GM23338 (cell line): ENCODE measurements at regions not wholly inside any gene's neighbourhood (a gene's known extent, or its start where the extent isn't known, plus 50 kb on each side); places are given as distances from the start of the nearest gene placed in this dataset.

ENCODE experiments used
- ATAC-seq: fragments of 200-7000 bp; cut with Tn5 transposase; 3 replicates; pipeline ENCODE4 v1.9.1; 2020
- DNase-seq: peaks from one replicate; pipeline ENCODE4 v3.0.0-alpha.2; 2015; ENCODE audit warnings: low spot score
- H2AFZ ChIP-seq: fragments of 200-600 bp; sonication (generic); 2 replicates; pipeline ENCODE4 v1.8.0; 2016; ENCODE audit warnings: antibody characterized with exemption, mild to moderate bottlenecking, moderate library complexity
- H3F3A ChIP-seq: fragments of 200-600 bp; sonication (generic); replicated peaks from 2 replicates; pipeline ENCODE4 v1.8.0; 2017; ENCODE audit warnings: antibody characterized with exemption, mixed run types, low read depth
- H3K27ac ChIP-seq: fragments of 200-600 bp; sonication (generic); 2 replicates; pipeline ENCODE4 v1.6.1; 2016; ENCODE audit warnings: low read depth
- H3K27me3 ChIP-seq: fragments of 200-600 bp; sonication (generic); 2 replicates; pipeline ENCODE4 v1.8.0; 2016; ENCODE audit warnings: mild to moderate bottlenecking, mixed run types, moderate library complexity; ENCODE audit not compliant: insufficient read depth
- H3K36me3 ChIP-seq: fragments of 200-600 bp; sonication (generic); 2 replicates; pipeline ENCODE4 v1.8.0; 2016; ENCODE audit warnings: mild to moderate bottlenecking; ENCODE audit not compliant: insufficient read depth
- H3K4me1 ChIP-seq: fragments of 200-600 bp; sonication (generic); 2 replicates; pipeline ENCODE4 v1.8.0; 2016; ENCODE audit warnings: mild to moderate bottlenecking, moderate library complexity; ENCODE audit not compliant: insufficient read depth
- H3K4me2 ChIP-seq: fragments of 200-600 bp; sonication (generic); 2 replicates; pipeline ENCODE4 v1.7.1; 2017; ENCODE audit warnings: mixed run types
- H3K4me3 ChIP-seq: fragments of 200-600 bp; sonication (generic); 2 replicates; pipeline ENCODE4 v1.6.1; 2016; ENCODE audit warnings: mixed run types
- H3K79me2 ChIP-seq: fragments of 200-600 bp; sonication (generic); replicated peaks from 2 replicates; pipeline ENCODE4 v1.8.0; 2017; ENCODE audit warnings: mild to moderate bottlenecking; ENCODE audit not compliant: insufficient read depth
- H3K9me2 ChIP-seq: fragments of 200-600 bp; sonication (generic); 2 replicates; pipeline ENCODE4 v1.8.0; 2017; ENCODE audit not compliant: insufficient read depth
- H4K20me1 ChIP-seq: fragments of 200-600 bp; sonication (generic); replicated peaks from 2 replicates; pipeline ENCODE4 v1.8.0; 2017; ENCODE audit warnings: mild to moderate bottlenecking; ENCODE audit not compliant: insufficient read depth
- H3K27ac Mint-ChIP-seq: 2 replicates; pipeline ENCODE4 v1.8.0; 2020; ENCODE audit warnings: inconsistent platforms, mild to moderate bottlenecking, moderate library complexity, mixed read lengths
- H3K27me3 Mint-ChIP-seq: 3 replicates; pipeline ENCODE4 v1.8.0; 2022; ENCODE audit warnings: low read depth, mild to moderate bottlenecking, moderate library complexity, mixed read lengths, inconsistent platforms; ENCODE audit not compliant: insufficient read depth, poor library complexity
- H3K36me3 Mint-ChIP-seq: 3 replicates; pipeline ENCODE4 v1.8.0; 2021; ENCODE audit warnings: low read depth, mild to moderate bottlenecking, inconsistent platforms, moderate library complexity, mixed read lengths
- H3K4me1 Mint-ChIP-seq: 3 replicates; pipeline ENCODE4 v1.8.0; 2020; ENCODE audit warnings: mild to moderate bottlenecking, inconsistent platforms, mixed read lengths
- H3K4me3 Mint-ChIP-seq: 3 replicates; pipeline ENCODE4 v1.8.0; 2021; ENCODE audit warnings: moderate library complexity, mild to moderate bottlenecking, inconsistent platforms, mixed read lengths
- H3K9me3 Mint-ChIP-seq: 3 replicates; pipeline ENCODE4 v1.8.0; 2020; ENCODE audit warnings: moderate library complexity, mild to moderate bottlenecking, inconsistent platforms, mixed read lengths
- CREB1 ChIP-seq: fragments of 250-450 bp; sonication (Bioruptor Pico); IDR thresholded peaks from 2 replicates; pipeline ENCODE4 v1.5.0; 2020; ENCODE audit warnings: low read depth, mild to moderate bottlenecking, moderate library complexity
- CTCF ChIP-seq, 2 experiments: fragments of 200-600 bp in 1 of 2; sonication (generic) in 1 of 2; conservative IDR thresholded peaks; 2 replicates each; pipeline versions ENCODE4 v1.5.1 to v1.6.1; 2016 to 2017; ENCODE audit warnings: antibody characterized with exemption in 2 of 2, low read depth in 2 of 2, mild to moderate bottlenecking in 2 of 2, moderate library complexity in 1 of 2
- ZNF331 ChIP-seq: fragments of 250-450 bp; sonication (Bioruptor Pico); IDR thresholded peaks from 2 replicates; pipeline ENCODE4 v1.5.0; 2020; ENCODE audit warnings: low read depth, mild to moderate bottlenecking, moderate library complexity
- ZNF462 ChIP-seq: fragments of 250-450 bp; sonication (Bioruptor Pico); IDR thresholded peaks from 2 replicates; pipeline ENCODE4 v1.5.0; 2020; ENCODE audit warnings: mild to moderate bottlenecking, moderate library complexity

- Histone ChIP-seq H3F3A (0 out of 2 replicates have a peak, but pooled peaks cover 3% of the 10 kb centered on the region), H3K36me3 (no peaks in the 10 kb centered on the region), H3K9me2 (0 out of 2 replicates have a peak, but pooled peaks cover 8% of the 10 kb centered on the region), H3K4me1 (peaks cover 8% of the 10 kb centered on the region), H3K27me3 (no peaks in the 10 kb centered on the region), H3K4me3 (no peak overlapping the region), H4K20me1 (no peaks in the 10 kb centered on the region), H3K27ac (peak overlapping the region; percentile 83; the same call in 1 of the 2 replicates), H2AFZ (peak overlapping the region; percentile 67; the same call in 1 of the 2 replicates), H3K4me2 (peak overlapping the region; percentile 44; the same call in 1 of the 2 replicates), H3K79me2 (no peaks in the 10 kb centered on the region)
- Mint-ChIP-seq H3K4me3 (no peak overlapping the region; the same call in 2 of the 3 replicates), H3K9me3 (peaks cover 11% of the 10 kb centered on the region), H3K36me3 (peaks cover 13% of the 10 kb centered on the region), H3K27me3 (peaks cover 2% of the 10 kb centered on the region), H3K4me1 (peaks cover 18% of the 10 kb centered on the region), H3K27ac (peak overlapping the region; percentile 72; the same call in 1 of the 2 replicates)
- DNase-seq, result peak; percentile 85
- TF ChIP-seq ZNF462, result peak; percentile 73
- TF ChIP-seq CREB1 (CRISPR knock-in tag), result 0 out of 2 replicates have a peak, but pooled peaks have one; percentile 10
- peak; percentile 32 to 63; a peak in 3 of 4 replicates for TF ChIP-seq CTCF (conservative IDR thresholded peaks at IDR 0.05; ENCODE audit: low read depth in 2 of 2)
- TF ChIP-seq ZNF331 (CRISPR knock-in tag), result no peak
- ATAC-seq, result peak; percentile 87
Measured at GRCh38 chr2:67215214-67216055, 181.7 kb upstream of the ETAA1 start.
